AG04450 (cell line): ENCODE measurements at regions not wholly inside any gene's neighbourhood (a gene's known extent, or its start where the extent isn't known, plus 50 kb on each side); places are given as distances from the start of the nearest gene placed in this dataset.
"Not testable (repeated sequence)": the region's sequence is repeated elsewhere in the genome, so short reads cannot be mapped to it uniquely, and the experiment has no call there.

ENCODE experiments used
- CTCF ChIA-PET: fragments of 300-600, 350-600 bp; formaldehyde crosslinking; extraction: SDS; loops from one replicate; lab custom pipeline; 2022; ENCODE audit warnings: antibody characterized with exemption, inconsistent platforms; lab: Charles Lee
- POLR2A ChIA-PET: fragments of 350-600 bp; formaldehyde crosslinking; extraction: SDS; loops from one replicate; lab custom pipeline; 2021; ENCODE audit warnings: antibody characterized with exemption, inconsistent platforms; lab: Yijun Ruan, JAX
- DNase-seq: peaks from one replicate; pipeline ENCODE4 v3.0.0-alpha.2; 2011; ENCODE audit warnings: low read depth, low spot score
- H3K27ac ChIP-seq: one replicate; pipeline ENCODE4 v1.5.1; 2012; ENCODE audit warnings: low read depth, low read length, control low read depth
- H3K27me3 ChIP-seq: one replicate; pipeline ENCODE4 v1.6.0; 2012; ENCODE audit warnings: low read length; ENCODE audit not compliant: control insufficient read depth, insufficient read depth
- H3K4me3 ChIP-seq: 2 replicates; pipeline ENCODE4 v1.5.1; 2011; ENCODE audit warnings: mild to moderate bottlenecking, low read depth, low read length, control low read depth
- H3K9me3 ChIP-seq: 2 replicates; pipeline ENCODE4 v1.5.1; 2012; ENCODE audit warnings: low read length; ENCODE audit not compliant: control insufficient read depth, insufficient read depth
- TF ChIP-seq, protein P1 (sequence below): IDR thresholded peaks from 2 replicates; pipeline ENCODE4 v1.5.1; 2011; ENCODE audit warnings: low read depth, low read length, control low read depth, inconsistent platforms

DNA sequence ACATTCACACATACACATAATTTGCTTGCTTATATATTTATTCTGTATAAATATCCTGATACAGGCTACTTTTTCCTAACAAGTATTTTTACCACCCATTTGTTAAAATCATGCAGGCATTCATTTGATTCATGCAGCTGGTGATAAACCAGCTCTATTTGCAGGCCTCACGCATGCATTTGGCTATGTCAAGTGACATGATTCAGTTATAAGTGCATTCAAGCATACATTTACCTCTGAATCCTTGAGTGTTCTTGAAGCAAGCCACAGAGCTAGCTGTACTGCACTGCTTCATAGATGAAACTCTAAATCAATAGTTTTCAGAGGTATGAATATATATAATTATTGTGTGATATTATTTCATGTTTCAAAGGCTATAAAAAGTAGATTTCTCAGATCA, 544.0 kb upstream of the AGA start:
- CTCF ChIA-PET, result no interaction called here
- Histone ChIP-seq H3K9me3 (no peaks in the 10 kb centered on the region), H3K27ac (no peak overlapping the region), H3K4me3 (no peak overlapping the region), H3K27me3 (no peaks in the 10 kb centered on the region)
- TF ChIP-seq, protein P1, sequence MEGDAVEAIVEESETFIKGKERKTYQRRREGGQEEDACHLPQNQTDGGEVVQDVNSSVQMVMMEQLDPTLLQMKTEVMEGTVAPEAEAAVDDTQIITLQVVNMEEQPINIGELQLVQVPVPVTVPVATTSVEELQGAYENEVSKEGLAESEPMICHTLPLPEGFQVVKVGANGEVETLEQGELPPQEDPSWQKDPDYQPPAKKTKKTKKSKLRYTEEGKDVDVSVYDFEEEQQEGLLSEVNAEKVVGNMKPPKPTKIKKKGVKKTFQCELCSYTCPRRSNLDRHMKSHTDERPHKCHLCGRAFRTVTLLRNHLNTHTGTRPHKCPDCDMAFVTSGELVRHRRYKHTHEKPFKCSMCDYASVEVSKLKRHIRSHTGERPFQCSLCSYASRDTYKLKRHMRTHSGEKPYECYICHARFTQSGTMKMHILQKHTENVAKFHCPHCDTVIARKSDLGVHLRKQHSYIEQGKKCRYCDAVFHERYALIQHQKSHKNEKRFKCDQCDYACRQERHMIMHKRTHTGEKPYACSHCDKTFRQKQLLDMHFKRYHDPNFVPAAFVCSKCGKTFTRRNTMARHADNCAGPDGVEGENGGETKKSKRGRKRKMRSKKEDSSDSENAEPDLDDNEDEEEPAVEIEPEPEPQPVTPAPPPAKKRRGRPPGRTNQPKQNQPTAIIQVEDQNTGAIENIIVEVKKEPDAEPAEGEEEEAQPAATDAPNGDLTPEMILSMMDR, result no peak
- POLR2A ChIA-PET, result no interaction called here
- no peak for DNase-seq

DNA sequence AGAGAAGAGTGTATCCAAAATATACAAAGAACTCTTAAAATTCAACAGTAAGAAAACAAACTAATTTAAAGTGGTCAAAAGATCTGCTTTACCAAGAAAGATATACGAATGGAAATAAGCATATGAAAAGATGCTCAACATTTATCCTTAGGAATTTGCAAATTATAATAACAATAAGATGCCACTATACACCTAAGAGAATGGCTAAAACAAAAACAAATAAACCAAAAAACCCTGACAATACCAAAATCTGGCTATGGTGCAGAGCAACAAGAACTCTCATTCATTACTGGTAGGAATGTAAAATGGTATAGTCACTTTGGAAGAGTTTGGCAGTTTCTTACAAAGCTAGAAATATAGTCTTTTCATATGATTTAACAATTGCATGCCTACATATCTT, 545.7 kb upstream of the AGA start:
- POLR2A ChIA-PET, result no interaction called here
- Histone ChIP-seq H3K4me3 (no peak overlapping the region), H3K27ac (no peak overlapping the region), H3K27me3 (no peaks in the 10 kb centered on the region), H3K9me3 (no peaks in the 10 kb centered on the region)
- TF ChIP-seq, protein P1, result no peak
- no peak for DNase-seq
- CTCF ChIA-PET, result no interaction called here

DNA sequence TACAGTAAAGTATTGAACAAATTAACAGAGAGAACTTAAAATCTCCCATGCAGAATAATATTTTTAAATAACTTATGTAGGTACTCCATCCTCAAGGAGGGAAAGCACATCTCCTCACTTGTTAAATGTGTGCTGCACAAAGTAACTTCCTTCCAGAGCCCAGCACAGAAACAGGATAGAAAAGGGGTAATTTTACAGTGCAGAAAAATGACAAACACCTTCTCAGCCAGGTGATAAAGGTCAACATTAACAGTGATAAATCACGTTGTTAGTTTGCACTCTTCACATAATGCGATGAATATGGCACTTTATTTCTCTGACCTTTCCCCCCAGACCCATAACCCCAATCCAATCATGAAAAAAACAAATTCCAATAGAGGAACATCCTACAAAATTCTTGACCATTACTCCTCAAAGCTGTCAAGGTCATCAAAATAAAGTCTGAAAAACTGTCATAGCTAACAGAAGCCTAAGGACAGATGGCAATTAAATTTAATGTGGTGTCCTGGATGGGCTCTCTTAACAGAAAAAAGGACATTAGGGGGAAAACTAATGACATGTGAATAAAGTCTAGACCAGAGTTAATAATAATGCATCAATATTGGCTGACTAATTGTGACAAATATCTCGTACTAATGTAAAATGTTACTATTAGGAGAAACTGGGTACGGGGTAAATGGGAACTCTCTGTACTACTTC, 547.4 kb upstream of the AGA start:
- Histone ChIP-seq H3K27me3 (no peaks in the 10 kb centered on the region), H3K4me3 (no peak overlapping the region), H3K27ac (no peak overlapping the region), H3K9me3 (no peaks in the 10 kb centered on the region)
- no peak for DNase-seq
- POLR2A ChIA-PET, result no interaction called here
- CTCF ChIA-PET, result no interaction called here
- TF ChIP-seq, protein P1, result no peak

DNA sequence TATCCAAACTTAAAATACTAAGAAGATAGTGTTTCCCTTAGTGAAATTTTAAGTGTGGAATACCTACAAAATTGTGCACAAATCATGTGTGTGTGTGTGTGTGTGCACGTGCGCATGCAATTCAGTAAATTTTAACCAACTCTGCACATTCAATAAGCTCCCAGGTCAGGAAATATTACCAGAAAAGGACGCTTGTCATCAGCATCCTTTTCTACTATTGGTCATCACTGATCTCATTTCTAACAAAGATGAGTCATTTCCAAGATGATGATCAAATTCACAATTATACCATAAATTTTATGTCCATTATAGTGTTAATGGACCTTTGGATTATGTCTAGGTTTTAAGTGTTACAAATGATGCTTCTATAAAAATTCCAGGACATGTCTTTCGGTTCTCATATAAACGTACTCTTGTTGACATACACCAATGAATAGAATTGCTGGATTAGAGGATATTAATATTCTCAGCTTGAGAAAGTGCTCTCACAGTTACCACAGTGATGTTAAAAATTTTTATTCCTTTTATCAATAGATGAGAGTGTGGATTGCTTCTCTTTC, 560.9 kb upstream of the AGA start:
- no peak for DNase-seq
- Histone ChIP-seq H3K27ac (no peak overlapping the region), H3K4me3 (no peak overlapping the region), H3K9me3 (no peaks in the 10 kb centered on the region), H3K27me3 (no peaks in the 10 kb centered on the region)
- ChIA-PET CTCF (no interaction called here), POLR2A (no interaction called here)
- TF ChIP-seq, protein P1, result no peak

DNA sequence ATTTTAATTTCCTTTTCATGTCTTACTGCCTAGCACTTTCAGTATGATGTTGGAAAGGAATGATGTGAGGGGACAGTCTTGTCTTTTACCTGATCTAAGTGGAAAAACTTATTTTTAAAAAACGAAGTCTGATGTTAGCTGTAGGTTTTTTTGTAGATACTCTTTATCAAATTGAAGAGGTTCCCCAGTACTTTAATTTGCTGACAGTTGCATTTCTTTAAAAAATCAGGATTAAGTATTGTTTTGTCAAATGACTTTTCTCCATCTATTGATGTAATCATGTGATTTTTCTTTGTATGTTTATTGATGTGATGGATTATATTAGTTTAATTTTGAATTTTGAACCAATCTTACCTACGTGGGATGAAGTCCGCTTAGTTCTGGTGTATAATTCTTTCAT, 568.4 kb upstream of the AGA start:
- no peak for DNase-seq
- Histone ChIP-seq H3K4me3 (no peak overlapping the region), H3K9me3 (no peaks in the 10 kb centered on the region), H3K27ac (no peak overlapping the region), H3K27me3 (no peaks in the 10 kb centered on the region)
- ChIA-PET CTCF (no interaction called here), POLR2A (no interaction called here)
- TF ChIP-seq, protein P1, result no peak

DNA sequence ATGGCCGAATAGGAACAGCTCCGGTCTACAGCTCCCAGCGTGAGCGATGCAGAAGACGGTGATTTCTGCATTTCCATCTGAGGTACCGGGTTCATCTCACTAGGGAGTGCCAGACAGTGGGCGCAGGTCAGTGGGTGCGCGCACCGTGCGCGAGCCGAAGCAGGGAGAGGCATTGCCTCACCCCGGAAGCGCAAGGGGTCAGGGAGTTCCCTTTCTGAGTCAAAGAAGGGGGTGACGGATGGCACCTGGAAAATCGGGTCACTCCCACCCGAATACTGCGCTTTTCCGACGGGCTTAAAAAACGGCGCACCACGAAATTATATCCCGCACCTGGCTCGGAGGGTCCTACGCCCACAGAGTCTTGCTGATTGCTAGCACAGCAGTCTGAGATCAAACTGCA, 572.8 kb upstream of the AGA start:
- H3K4me3 ChIP-seq, H3K27me3 ChIP-seq, POLR2A ChIA-PET, H3K9me3 ChIP-seq, DNase-seq, CTCF ChIA-PET, H3K27ac ChIP-seq: not testable (repeated sequence)
